IMR-90 (cell line): ENCODE measurements at regions not wholly inside any gene's neighbourhood (a gene's known extent, or its start where the extent isn't known, plus 50 kb on each side); places are given as distances from the start of the nearest gene placed in this dataset.

ENCODE experiments used
- ATAC-seq: fragments of 200-7000 bp; cut with Tn5 transposase; 2 replicates; pipeline ENCODE4 v1.9.1; 2020; ENCODE audit warnings: low read depth, mild to moderate bottlenecking, moderate library complexity
- BruUV-seq: library from RNA; stranded (reverse); fragments of 400-500 nt; replicated peaks from 2 replicates; lab custom pipeline; 2021; lab: Mats Ljungman, UMichigan
- CTCF ChIA-PET: fragments of 300-600 bp; formaldehyde crosslinking; extraction: SDS; loops from one replicate; lab custom pipeline; 2021; ENCODE audit warnings: antibody characterized with exemption; lab: Yijun Ruan, JAX
- POLR2A ChIA-PET: fragments of 300-600 bp; sonication (Branson Sonifier 250); formaldehyde crosslinking; loops from one replicate; lab custom pipeline; 2022; ENCODE audit warnings: antibody characterized with exemption; ENCODE audit not compliant: unreplicated experiment; lab: Charles Lee
- DNase-seq: peaks from one replicate; pipeline ENCODE4 v3.0.0; 2013
- H2AFZ ChIP-seq: replicated peaks from 2 replicates; pipeline ENCODE3; 2013; ENCODE audit warnings: low read length, mild to moderate bottlenecking; ENCODE audit not compliant: poor library complexity
- H2AK5ac ChIP-seq: 2 replicates; pipeline ENCODE4 v1.6.1; 2013; ENCODE audit warnings: low read depth, low read length, inconsistent platforms
- H2AK9ac ChIP-seq: replicated peaks from 2 replicates; pipeline ENCODE3; 2013; ENCODE audit warnings: mild to moderate bottlenecking, low read depth, low read length, moderate library complexity; ENCODE audit not compliant: poor library complexity
- H2BK120ac ChIP-seq: 2 replicates; pipeline ENCODE4 v1.6.1; 2013; ENCODE audit warnings: low read depth, low read length, inconsistent platforms
- H2BK15ac ChIP-seq: 3 replicates; pipeline ENCODE4 v1.6.1; 2013; ENCODE audit warnings: low read depth, low read length, inconsistent platforms
- H2BK20ac ChIP-seq: 2 replicates; pipeline ENCODE4 v1.6.1; 2013; ENCODE audit warnings: low read depth, mild to moderate bottlenecking, inconsistent platforms, low read length, moderate library complexity
- H2BK5ac ChIP-seq: 2 replicates; pipeline ENCODE4 v1.6.1; 2013; ENCODE audit warnings: mild to moderate bottlenecking, low read depth, low read length, inconsistent platforms; ENCODE audit not compliant: poor library complexity, severe bottlenecking
- H3K14ac ChIP-seq: replicated peaks from 2 replicates; pipeline ENCODE4 v1.6.1; 2013; ENCODE audit warnings: low read depth, low read length, inconsistent platforms
- H3K18ac ChIP-seq: 2 replicates; pipeline ENCODE4 v1.6.1; 2013; ENCODE audit warnings: low read depth, low read length, control low read depth
- H3K23ac ChIP-seq: 2 replicates; pipeline ENCODE4 v1.6.1; 2013; ENCODE audit warnings: low read depth, low read length, inconsistent platforms
- H3K27ac ChIP-seq: 2 replicates; pipeline ENCODE4 v1.5.1; 2013; ENCODE audit warnings: mild to moderate bottlenecking, control low read depth, low read length; ENCODE audit not compliant: insufficient read depth
- H3K27me3 ChIP-seq: 2 replicates; pipeline ENCODE4 v1.6.1; 2013; ENCODE audit warnings: low read length; ENCODE audit not compliant: control insufficient read depth, insufficient read depth
- H3K36me3 ChIP-seq: 2 replicates; pipeline ENCODE4 v1.6.1; 2013; ENCODE audit warnings: low read length, mixed read lengths; ENCODE audit not compliant: control insufficient read depth, insufficient read depth
- H3K4ac ChIP-seq: 2 replicates; pipeline ENCODE4 v1.6.1; 2013; ENCODE audit warnings: low read depth, low read length, inconsistent platforms
- H3K4me1 ChIP-seq: 2 replicates; pipeline ENCODE4 v1.6.1; 2013; ENCODE audit warnings: low read length, mixed read lengths; ENCODE audit not compliant: control insufficient read depth, insufficient read depth
- H3K4me2 ChIP-seq: 2 replicates; pipeline ENCODE4 v1.6.1; 2013; ENCODE audit warnings: low read depth, mild to moderate bottlenecking, control low read depth, low read length, moderate library complexity
- H3K4me3 ChIP-seq: 2 replicates; pipeline ENCODE4 v1.5.1; 2013; ENCODE audit warnings: low read depth, mild to moderate bottlenecking, control low read depth, low read length, moderate library complexity; ENCODE audit not compliant: insufficient read depth
- H3K56ac ChIP-seq: 2 replicates; pipeline ENCODE4 v1.6.1; 2013; ENCODE audit warnings: low read length, inconsistent platforms; ENCODE audit not compliant: insufficient read depth; ENCODE audit errors: extremely low read depth
- H3K79me1 ChIP-seq, 2 experiments: 2 replicates each; pipeline ENCODE4 v1.6.1; 2013; ENCODE audit warnings: low read length in 2 of 2, inconsistent platforms in 1 of 2, low read depth in 1 of 2
- H3K9ac ChIP-seq: 2 replicates; pipeline ENCODE4 v1.6.1; 2013; ENCODE audit warnings: low read depth, low read length, control low read depth
- H3K9me1 ChIP-seq: 2 replicates; pipeline ENCODE4 v1.6.1; 2013; ENCODE audit warnings: low read length, inconsistent platforms; ENCODE audit not compliant: insufficient read depth
- H3K9me3 ChIP-seq: 2 replicates; pipeline ENCODE4 v1.6.1; 2013; ENCODE audit warnings: low read length; ENCODE audit not compliant: control insufficient read depth, insufficient read depth
- H4K20me1 ChIP-seq: 2 replicates; pipeline ENCODE4 v1.6.1; 2013; ENCODE audit warnings: low read length, inconsistent platforms; ENCODE audit not compliant: insufficient read depth
- H4K5ac ChIP-seq: 2 replicates; pipeline ENCODE4 v1.6.1; 2013; ENCODE audit warnings: mild to moderate bottlenecking, low read depth, low read length, control low read depth
- H4K8ac ChIP-seq, 2 experiments: 2 replicates each; pipeline ENCODE4 v1.6.1; 2013; ENCODE audit warnings: low read depth in 2 of 2, low read length in 2 of 2, control low read depth in 1 of 2, inconsistent platforms in 1 of 2
- H4K91ac ChIP-seq: 2 replicates; pipeline ENCODE4 v1.6.1; 2013; ENCODE audit warnings: low read depth, low read length, inconsistent platforms; ENCODE audit not compliant: insufficient read depth
- BHLHE40 ChIP-seq: fragments of 150-350 bp; IDR thresholded peaks from 2 replicates; pipeline ENCODE4 v1.6.1; 2016; ENCODE audit warnings: mild to moderate bottlenecking, low read depth, low read length
- CEBPB ChIP-seq: IDR thresholded peaks from 2 replicates; pipeline ENCODE4 v1.6.1; 2012; ENCODE audit warnings: low read depth, low read length, improper control_type of control experiment
- CHD1 ChIP-seq: IDR thresholded peaks from 2 replicates; pipeline ENCODE4 v1.6.1; 2012; ENCODE audit warnings: low read depth, low read length, improper control_type of control experiment
- CTCF ChIP-seq: conservative IDR thresholded peaks from 2 replicates; pipeline ENCODE4 v1.5.1; 2012; ENCODE audit warnings: mild to moderate bottlenecking, low read depth, low read length, improper control_type of control experiment
- ELK1 ChIP-seq: fragments of 150-350 bp; IDR thresholded peaks from 2 replicates; pipeline ENCODE4 v1.6.1; 2016; ENCODE audit warnings: low read depth, mild to moderate bottlenecking, low read length, moderate library complexity, borderline replicate concordance
- FOS ChIP-seq: fragments of 150-350 bp; IDR thresholded peaks from 2 replicates; pipeline ENCODE4 v1.6.1; 2016; ENCODE audit warnings: low read depth, low read length
- MAFK ChIP-seq: IDR thresholded peaks from 2 replicates; pipeline ENCODE4 v1.6.1; 2012; ENCODE audit warnings: low read depth, low read length, improper control_type of control experiment
- MAZ ChIP-seq: IDR thresholded peaks from 2 replicates; pipeline ENCODE4 v1.6.1; 2012; ENCODE audit warnings: low read depth, mild to moderate bottlenecking, low read length, improper control_type of control experiment, moderate library complexity, borderline replicate concordance
- MXI1 ChIP-seq: IDR thresholded peaks from 2 replicates; pipeline ENCODE4 v1.6.1; 2012; ENCODE audit warnings: low read depth, mild to moderate bottlenecking, low read length, moderate library complexity, borderline replicate concordance
- NFE2L2 ChIP-seq: fragments of 150-350 bp; IDR thresholded peaks from 2 replicates; pipeline ENCODE4 v1.6.1; 2016; ENCODE audit warnings: low read depth, mild to moderate bottlenecking, low read length
- POLR2A ChIP-seq: IDR thresholded peaks from 2 replicates; pipeline ENCODE4 v1.6.1; 2012; ENCODE audit warnings: mild to moderate bottlenecking, low read depth, low read length
- RAD21 ChIP-seq: IDR thresholded peaks from 2 replicates; pipeline ENCODE4 v1.6.1; 2012; ENCODE audit warnings: low read length, improper control_type of control experiment
- RCOR1 ChIP-seq: IDR thresholded peaks from 2 replicates; pipeline ENCODE4 v1.6.1; 2012; ENCODE audit warnings: mild to moderate bottlenecking, low read length, improper control_type of control experiment; ENCODE audit not compliant: insufficient replicate concordance
- RFX5 ChIP-seq: IDR thresholded peaks from 2 replicates; pipeline ENCODE4 v1.8.0; 2012; ENCODE audit warnings: low read depth, mild to moderate bottlenecking, low read length, moderate library complexity
- SMC3 ChIP-seq: fragments of 150-350 bp; IDR thresholded peaks from 2 replicates; pipeline ENCODE4 v1.6.1; 2016; ENCODE audit warnings: low read depth, mild to moderate bottlenecking, antibody characterized with exemption, low read length, moderate library complexity
- USF2 ChIP-seq: fragments of 150-350 bp; IDR thresholded peaks from 2 replicates; pipeline ENCODE4 v1.6.1; 2017; ENCODE audit warnings: mild to moderate bottlenecking, antibody characterized with exemption, low read length, low read depth
- WGBS, 2 experiments: methylation state at CpG; one replicate each; pipeline versions ENCODE4 v1.1.5 to v1.1.7; 2013; ENCODE audit warnings: missing lambda C conversion rate in 2 of 2; ENCODE audit not compliant: insufficient read length in 1 of 2; ENCODE audit errors: extremely low coverage in 2 of 2; 5-methylcytosine and 5-hydroxymethylcytosine counted together
- dilution Hi-C: fragments of 300-500 bp; cut with HindIII; formaldehyde crosslinking; loops from one replicate; pipeline ENCODE4 v1.14.3; 2018; ENCODE audit warnings: low sequenced_read_pairs; ENCODE audit not compliant: unreplicated experiment
- in situ Hi-C: fragments of 300-500 bp; cut with MboI; formaldehyde crosslinking; loops from 3 replicates; pipeline ENCODE4 v1.14.3; 2019; ENCODE audit warnings: low sequenced_read_pairs, inconsistent platforms, mixed read lengths
- intact Hi-C: fragments of 100-400 bp; cut with micrococcal nuclease; formaldehyde crosslinking; loops from 2 replicates; pipeline ENCODE4 v1.10.0; 2022

GRCh38 chr2:153663371-153663770 is 184.8 kb upstream of the RPRM start:
- H3K27me3 ChIP-seq = no peaks in the 10 kb centered on the region
- no peak overlapping the region for H3K23ac ChIP-seq
- no peak overlapping the region for H4K91ac ChIP-seq
- H3K36me3 ChIP-seq = no peaks in the 10 kb centered on the region
- TF ChIP-seq MXI1 = no peak
- TF ChIP-seq NFE2L2 = no peak
- TF ChIP-seq CHD1 = no peak
- TF ChIP-seq USF2 = no peak
- no peak for TF ChIP-seq FOS
- TF ChIP-seq BHLHE40 = no peak
- no peak for TF ChIP-seq RFX5
- no peak for TF ChIP-seq POLR2A
- TF ChIP-seq RCOR1 = no peak
- TF ChIP-seq CTCF = no peak
- TF ChIP-seq MAFK = no peak
- TF ChIP-seq RAD21 = no peak
- TF ChIP-seq ELK1 = no peak
- no peak for TF ChIP-seq MAZ
- no peak for TF ChIP-seq CEBPB
- TF ChIP-seq SMC3 = no peak
- H3K18ac ChIP-seq = no peak overlapping the region
- H3K14ac ChIP-seq = no peak overlapping the region
- no peak overlapping the region for H2BK20ac ChIP-seq
- no TSS peak for BruUV-seq
- H3K56ac ChIP-seq = no peak overlapping the region
- no peak overlapping the region for H4K8ac ChIP-seq
- DNase-seq = no peak
- H3K9me3 ChIP-seq = peaks cover 11% of the 10 kb centered on the region
- H3K4me1 ChIP-seq = no peaks in the 10 kb centered on the region
- no peak overlapping the region for H3K4me2 ChIP-seq
- intact Hi-C loops (no loop called here), in situ Hi-C loops (no loop called here), dilution Hi-C loops (no loop called here)
- no peak overlapping the region for H3K4ac ChIP-seq
- H2BK120ac ChIP-seq = no peak overlapping the region
- no peaks in the 10 kb centered on the region for H4K20me1 ChIP-seq
- no CpG with 5 or more reads among the region's 2 CpGs for WGBS, 2 experiments
- CTCF ChIA-PET = no interaction called here
- H2AK5ac ChIP-seq = no peak overlapping the region
- H4K5ac ChIP-seq = no peak overlapping the region
- H3K9me1 ChIP-seq = no peaks in the 10 kb centered on the region
- POLR2A ChIA-PET = no interaction called here
- no peak overlapping the region for H2BK15ac ChIP-seq
- H3K4me3 ChIP-seq = no peak overlapping the region
- H3K9ac ChIP-seq = no peak overlapping the region
- no peak overlapping the region for H3K27ac ChIP-seq
- no peak for ATAC-seq
- no peaks in the 10 kb centered on the region for H3K79me1 ChIP-seq
- H2AFZ ChIP-seq = no peak overlapping the region
- no peak overlapping the region for H2BK5ac ChIP-seq
- H2AK9ac ChIP-seq = no peak overlapping the region
